HG03159 (cell line): ENCODE measurements at regions not wholly inside any gene's neighbourhood (a gene's known extent, or its start where the extent isn't known, plus 50 kb on each side); places are given as distances from the start of the nearest gene placed in this dataset.

Source experiments
- ATAC-seq: cut with Tn5 transposase; IDR thresholded peaks from one replicate; pipeline ENCODE4 v1.9.1; 2021; ENCODE audit warnings: mild to moderate bottlenecking, moderate library complexity; ENCODE audit not compliant: unreplicated experiment

DNA sequence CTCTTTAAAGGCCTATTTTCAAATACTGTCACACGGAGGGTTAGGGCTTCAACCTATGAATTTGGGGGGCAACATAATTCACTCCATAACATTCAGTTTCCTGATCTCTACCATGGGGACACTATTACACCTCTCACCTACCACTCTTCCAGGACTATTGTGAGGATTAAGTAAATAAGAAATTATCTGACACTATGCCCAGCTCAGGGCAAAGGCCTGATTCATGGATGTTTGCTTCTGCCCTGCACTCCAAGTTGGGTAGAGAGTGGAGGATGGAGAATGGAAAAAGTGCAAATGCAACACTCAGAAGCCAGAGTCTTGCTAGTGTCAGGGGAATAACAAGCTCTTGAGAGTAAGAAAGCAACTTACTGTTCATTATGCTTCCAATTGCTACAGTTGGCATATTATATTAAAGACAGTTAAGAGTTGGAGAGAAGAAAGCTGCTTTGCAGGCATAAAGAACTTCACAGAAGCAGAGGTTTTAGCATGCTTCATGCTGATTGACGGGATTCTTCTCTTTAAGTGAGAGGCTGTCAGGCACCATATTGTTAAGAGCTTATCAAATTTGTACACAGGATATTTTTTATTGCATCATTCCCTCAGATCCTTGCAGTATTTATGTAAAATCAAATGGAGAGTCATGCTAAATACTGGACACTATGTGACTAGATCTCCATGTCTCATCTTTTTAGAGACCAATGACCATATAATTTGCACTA is 375.3 kb downstream of the VPS13C start:
- no peak for ATAC-seq

DNA sequence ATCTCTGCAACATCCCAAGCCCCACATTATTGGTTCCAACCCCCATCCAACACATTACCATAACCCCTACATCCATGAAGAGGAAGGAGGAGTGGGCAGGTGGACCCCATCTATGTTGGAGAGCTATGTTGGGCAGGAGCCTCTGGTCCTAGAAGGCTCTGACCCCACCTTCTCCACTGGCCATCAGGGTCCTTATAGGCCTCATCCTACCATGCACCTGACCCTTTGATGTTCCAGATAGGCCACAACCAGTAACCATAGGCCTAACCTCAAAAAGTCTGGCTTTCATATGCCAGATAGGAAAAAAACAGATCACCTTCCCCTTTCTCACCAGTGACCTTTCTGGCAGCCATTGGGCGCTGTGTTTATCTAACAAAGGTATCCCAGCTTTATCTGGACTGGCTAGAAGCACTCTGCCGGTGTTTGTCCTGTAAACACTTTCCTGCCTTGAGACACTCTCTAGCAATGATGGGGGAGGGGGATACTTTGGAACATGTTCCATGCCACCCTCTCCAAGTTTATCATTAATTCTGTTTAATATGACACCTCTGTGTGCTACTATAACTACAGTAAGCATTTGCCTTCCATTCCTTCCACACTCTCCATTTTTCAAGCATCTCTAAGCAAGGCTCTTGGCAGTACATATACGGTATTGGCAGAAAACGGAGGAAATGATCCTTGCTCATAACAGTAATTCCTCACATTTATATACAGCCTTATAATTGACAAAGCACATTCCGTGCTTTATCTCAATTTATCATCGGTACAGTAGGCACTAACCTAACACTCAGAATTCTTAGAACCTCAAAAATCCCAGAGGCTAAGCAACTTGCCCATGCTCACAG is 377.1 kb downstream of the VPS13C start:
- ATAC-seq: no peak

DNA sequence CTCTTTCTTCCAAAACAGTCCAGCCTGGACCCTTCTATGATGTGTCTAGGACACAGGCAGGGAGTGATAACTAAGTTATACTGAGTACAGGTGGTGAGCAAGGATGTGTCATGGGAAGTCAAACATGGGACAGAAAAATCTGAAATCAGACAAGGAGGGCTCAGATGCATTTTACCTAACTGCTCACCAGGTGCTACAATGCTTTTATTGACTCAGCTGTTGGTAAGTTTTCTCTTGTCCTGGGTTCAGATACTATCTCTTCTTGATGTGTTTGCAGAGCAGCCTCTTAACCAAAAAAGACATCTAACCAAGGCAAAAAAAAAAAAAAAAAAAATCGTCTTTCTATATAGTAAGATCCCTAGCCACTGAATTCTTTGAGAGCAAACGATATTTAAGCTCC is 378.6 kb downstream of the VPS13C start:
- ATAC-seq: no peak

- ATAC-seq: no peak
Observed at GRCh38 chr15:61681038-61681418, 379.2 kb downstream of the VPS13C start.

- no peak for ATAC-seq
Observed at GRCh38 chr15:61680260-61681037, 379.8 kb downstream of the VPS13C start.

- no peak for ATAC-seq
Observed at GRCh38 chr15:61671736-61672135, 388.5 kb downstream of the VPS13C start.

- no peak for ATAC-seq
Observed at GRCh38 chr15:61668444-61668843, 391.8 kb downstream of the VPS13C start.

DNA sequence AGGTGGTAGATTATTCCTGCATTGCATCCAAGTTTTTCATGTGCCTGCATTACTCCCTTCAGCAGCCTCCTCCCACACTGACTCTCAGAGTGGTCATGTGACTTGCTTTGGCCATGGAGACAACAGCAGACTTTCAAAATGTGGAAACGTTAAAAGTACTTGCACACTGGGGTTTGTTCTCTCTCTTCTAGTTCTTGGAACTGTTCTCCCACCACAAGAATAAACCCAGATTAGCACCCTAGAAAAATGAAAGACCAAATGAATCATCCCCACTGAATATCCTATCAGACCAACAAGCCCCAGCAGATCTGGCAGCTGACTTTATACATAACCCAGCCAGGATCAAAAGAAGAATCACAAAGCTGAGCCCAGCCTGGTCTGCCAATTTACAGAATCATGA is 398.5 kb downstream of the VPS13C start:
- ATAC-seq: no peak

GRCh38 chr15:61660579-61660978 is 399.7 kb downstream of the VPS13C start:
- no peak for ATAC-seq

GRCh38 chr15:61659566-61660190 is 400.6 kb downstream of the VPS13C start:
- ATAC-seq: no peak

DNA sequence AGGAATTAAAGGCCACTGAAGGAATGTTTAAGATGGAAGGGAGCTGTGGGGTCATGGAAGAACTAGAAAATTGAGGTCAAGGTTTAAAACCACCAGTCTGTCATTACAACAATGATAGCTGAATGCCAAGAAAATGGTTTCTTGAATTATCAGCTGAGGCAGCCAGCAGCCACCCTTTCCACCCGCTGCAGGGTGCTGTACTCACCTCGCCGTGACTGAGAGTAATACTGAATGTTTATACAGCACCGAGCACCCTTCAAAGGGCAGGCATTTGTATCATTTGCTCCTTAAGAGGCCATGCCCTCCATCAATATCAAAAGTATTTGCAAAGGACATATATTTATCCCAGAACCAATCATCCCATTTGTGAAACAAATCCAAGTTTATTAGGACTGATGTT is 402.8 kb downstream of the VPS13C start:
- ATAC-seq: no peak

DNA sequence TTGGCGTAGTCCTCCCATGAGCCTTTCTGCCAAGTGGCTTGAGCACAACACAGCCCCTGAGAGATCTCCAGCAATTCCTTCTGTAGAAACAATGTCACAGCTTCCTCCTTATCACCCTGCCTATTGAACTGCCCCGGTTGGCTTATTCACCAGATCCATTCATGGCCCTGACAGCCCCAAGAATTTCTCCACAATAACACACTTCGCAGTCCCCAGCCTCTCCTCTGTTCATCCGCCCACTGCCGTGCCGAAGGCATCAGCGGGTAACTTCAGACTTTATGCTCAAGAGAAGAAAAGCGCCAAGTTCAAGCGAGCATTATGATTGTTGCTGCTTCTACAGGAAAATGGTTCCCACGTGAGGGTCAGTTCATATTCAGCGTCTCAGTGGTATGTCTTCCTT is 403.9 kb downstream of the VPS13C start:
- ATAC-seq: no peak

- ATAC-seq: no peak
Observed at GRCh38 chr15:61655881-61656280, 404.4 kb downstream of the VPS13C start.

DNA sequence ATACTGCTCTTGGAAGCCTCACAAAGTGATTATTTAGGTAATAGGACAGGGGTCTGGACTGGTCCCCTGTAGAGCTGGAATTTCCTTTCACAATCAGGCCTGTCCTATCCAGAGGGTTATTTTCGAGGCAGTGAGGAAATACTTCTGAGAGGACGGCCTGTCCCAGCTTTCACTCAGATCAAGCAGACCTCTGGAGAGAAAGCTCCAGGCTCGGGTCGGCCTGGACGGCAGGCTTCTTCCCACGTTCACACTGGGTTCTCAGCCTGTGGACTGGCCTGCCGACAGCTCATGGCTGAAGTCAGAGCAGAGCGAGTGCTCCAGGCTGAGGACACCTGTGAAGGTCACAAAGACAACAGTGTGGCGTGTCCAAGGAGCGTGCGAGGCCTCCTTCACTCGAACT is 405.3 kb downstream of the VPS13C start:
- ATAC-seq: no peak

- ATAC-seq: no peak
Observed at GRCh38 chr15:61654002-61654740, 406.1 kb downstream of the VPS13C start.

GRCh38 chr15:61653110-61653509 is 407.1 kb downstream of the VPS13C start:
- no peak for ATAC-seq

GRCh38 chr15:61651267-61651666 is 409.0 kb downstream of the VPS13C start:
- no peak for ATAC-seq

GRCh38 chr15:61649046-61649445 is 411.2 kb downstream of the VPS13C start:
- ATAC-seq: no peak

DNA sequence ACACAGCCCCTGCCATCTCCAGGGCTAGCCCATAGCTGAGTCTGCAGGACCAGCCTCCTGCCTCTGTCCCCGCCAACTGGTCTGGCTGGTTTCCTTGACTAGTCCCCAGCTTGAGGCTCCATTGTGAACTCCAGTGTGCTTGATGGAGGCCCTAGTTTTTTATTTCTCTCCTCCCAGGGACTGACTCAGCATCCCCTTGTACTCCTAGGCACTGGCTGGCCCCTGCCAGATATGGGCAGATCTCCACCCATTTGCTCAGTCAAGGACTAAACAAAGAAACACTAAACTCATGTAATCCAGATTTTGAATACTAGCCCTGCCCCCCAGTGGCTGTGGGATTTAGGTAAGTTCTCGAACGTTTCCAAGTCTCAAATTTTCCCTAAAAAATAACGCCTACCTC is 415.4 kb upstream of the RORA start:
- no peak for ATAC-seq

GRCh38 chr15:61641645-61642044 is 412.5 kb upstream of the RORA start:
- ATAC-seq: no peak
